SH-SY5Y (cell line): ENCODE measurements at regions not wholly inside any gene's neighbourhood (a gene's known extent, or its start where the extent isn't known, plus 50 kb on each side); places are given as distances from the start of the nearest gene placed in this dataset.

Source experiments
- GATA2 ChIP-seq: IDR thresholded peaks from 2 replicates; pipeline ENCODE4 v1.6.1; 2011; ENCODE audit warnings: mild to moderate bottlenecking, low read depth, low read length
- GATA3 ChIP-seq: IDR thresholded peaks from 2 replicates; pipeline ENCODE4 v1.6.1; 2011; ENCODE audit warnings: low read depth, mild to moderate bottlenecking, low read length, moderate library complexity

GRCh38 chr3:13214847-13215472 lies 141.7 kb upstream of the IQSEC1 start:
- TF ChIP-seq GATA2 (no peak), GATA3 (no peak)
